Mucosa of gallbladder (tissue), 1 donor: ENCODE measurements at regions not wholly inside any gene's neighbourhood (a gene's known extent, or its start where the extent isn't known, plus 50 kb on each side); places are given as distances from the start of the nearest gene placed in this dataset.

ENCODE experiments used
- DNase-seq: peaks from one replicate; pipeline ENCODE4 v3.0.0-alpha.2; 2020; ENCODE audit warnings: low spot score
- donor health status: DM: no; HTN: no; CAD: no.

GRCh38 chr2:128401680-128402079, 83.0 kb upstream of the HS6ST1 start:
- no peak for DNase-seq

- DNase-seq = no peak
Observed at GRCh38 chr2:128402911-128403670, 84.4 kb upstream of the HS6ST1 start.

- no peak for DNase-seq
Observed at GRCh38 chr2:128403814-128404708, 85.4 kb upstream of the HS6ST1 start.

DNA sequence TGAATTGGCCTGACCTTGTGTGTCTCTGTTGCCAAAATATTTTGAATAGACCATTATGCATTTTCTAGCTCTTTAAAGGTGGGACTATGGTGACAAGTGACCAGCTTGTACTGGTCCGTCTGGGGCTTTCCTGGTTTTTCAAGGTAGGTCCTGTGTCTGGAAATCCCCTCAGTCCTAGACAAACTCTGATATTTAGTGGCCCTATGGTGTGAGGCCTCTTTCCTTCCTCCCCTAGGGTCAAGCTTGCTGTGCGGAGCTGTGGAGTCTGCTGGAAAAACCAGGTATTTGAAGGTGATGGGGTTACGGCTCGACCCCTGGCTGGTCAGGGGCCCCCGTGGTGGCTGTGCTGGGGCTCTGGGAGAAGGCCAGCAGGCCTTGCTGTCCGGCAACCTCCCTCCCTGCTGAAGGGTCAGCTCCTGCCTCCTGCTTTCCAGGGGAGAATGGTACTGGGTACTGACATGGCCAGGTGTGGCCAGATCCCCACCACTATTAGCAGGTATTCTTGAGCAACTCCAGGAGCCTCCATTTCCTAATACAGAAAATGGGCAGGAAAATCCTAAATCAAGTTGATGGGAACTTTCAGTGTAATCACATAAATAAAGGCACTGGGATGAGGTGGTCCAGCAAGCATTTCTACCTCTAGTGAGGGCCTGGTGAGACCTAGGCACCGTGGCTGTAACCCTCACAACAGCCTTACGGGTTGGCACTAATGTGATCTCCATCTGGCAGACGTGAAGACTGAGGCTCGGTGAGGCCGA, 86.2 kb upstream of the HS6ST1 start:
- no peak for DNase-seq

GRCh38 chr2:128405467-128405900, 86.8 kb upstream of the HS6ST1 start:
- DNase-seq = no peak

DNA sequence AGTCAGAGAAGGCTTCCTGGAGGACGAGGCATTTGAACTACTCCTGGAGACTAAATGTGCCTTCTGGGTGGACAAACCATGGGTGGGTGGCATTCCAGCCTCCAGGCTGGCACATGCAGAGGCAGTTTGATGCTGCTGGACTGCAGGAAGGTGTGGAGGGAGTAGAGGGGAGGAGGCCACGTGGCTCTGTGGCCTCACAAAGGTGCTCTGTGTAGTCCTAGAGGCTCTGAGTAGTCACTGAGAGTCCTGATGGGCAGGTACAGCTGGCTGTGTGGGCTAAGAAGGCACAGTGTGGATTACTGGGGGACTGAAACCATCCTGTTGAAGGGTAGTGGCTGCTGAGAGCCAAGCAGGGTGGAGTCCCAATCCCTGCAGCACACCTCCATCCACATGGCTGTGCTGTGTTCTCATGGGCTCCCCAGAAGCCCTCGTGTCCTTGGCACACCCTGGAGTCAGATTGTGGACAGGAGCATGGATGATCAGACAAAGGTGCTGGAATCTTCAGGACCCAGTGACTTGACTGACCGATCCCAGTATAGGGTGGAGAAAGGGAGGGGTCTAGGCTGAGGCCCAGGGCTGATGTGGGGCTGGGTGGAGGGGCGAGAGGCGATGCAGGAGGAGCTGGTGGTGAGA, 87.4 kb upstream of the HS6ST1 start:
- DNase-seq = no peak

DNA sequence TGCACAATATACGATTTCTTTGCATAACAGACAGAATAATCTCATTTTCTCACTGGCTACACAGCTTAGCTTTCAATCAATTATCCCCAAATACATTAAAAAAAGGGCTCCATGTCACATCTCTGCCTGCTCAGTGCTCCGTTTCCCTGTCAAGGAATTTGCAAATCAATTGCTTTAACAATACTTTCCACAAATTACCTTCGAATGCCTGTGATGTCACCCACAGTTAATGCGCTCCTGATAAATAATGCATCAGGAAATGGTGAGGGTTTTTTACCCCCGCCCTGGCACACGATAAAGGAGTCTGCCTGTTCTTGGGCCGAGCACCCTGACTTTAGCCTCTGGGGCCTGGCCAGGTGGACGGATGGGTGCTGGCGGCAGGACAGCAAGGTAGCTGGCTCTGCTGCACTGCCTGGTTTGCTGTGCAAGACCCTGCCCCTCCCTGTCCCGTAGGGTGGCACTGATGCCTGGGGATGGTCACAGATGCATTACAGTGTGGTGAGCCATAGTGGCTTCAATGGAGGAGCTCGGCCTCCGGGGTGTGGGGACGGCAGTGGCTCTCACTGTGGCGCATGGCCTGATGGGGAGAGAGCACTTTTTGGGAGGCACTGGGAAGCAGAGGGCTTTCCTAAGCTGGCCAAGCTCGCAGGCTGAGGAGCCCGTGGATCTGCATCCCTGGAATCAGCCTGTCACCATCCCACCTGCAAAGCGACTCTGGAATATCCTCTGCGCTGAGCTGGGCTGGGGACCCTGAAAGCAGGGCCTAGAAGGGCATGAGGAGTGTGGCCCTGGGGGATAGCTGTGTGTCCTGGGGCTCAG, 88.3 kb upstream of the HS6ST1 start:
- DNase-seq = peak; percentile 60

DNA sequence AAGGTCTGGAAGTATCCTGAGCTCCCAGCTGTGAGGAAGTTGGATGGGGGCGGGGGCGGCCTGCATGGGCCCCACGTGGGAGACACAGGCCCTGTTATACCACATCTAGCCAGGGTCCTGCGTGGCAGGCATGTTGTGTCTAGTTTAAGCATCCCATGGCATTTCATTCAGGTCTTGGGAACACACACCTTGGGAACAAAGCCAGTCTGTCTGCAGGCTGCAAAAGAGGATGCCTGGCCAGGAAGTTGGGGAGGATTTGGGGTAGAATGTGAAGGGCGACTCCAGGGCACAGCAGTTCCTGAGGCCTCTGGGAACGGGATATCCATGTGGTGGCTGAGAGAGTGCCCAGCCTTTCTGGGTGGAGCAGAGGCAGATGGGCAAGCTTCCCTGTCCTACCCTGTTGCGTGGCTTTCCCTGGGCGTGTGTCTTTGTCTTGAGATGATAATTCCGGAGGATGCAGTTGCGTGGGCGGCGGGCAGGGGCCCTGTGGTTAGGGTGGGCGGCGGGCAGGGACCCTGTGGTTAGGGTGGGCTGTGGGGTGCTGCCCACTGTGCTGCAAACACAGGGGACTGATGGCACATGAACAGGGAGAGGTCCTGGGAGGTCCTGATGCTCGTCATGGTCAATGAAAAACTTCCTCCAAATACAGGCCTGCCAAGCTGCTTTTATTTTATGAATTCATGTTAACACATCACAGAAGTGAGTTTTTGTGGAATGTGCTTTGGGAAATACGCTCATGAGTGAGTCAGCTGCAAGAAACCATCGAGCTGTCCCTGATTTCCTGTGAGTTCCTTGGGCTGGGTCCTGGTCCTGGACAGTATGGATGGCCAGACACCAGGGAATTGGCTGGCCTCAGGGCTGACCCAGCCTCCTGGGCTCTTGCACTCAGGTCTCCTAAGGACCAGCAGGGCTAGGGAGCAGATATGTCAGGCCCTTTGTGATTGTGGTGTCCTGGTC, 90.0 kb upstream of the HS6ST1 start:
- peak; percentile 10 for DNase-seq

DNA sequence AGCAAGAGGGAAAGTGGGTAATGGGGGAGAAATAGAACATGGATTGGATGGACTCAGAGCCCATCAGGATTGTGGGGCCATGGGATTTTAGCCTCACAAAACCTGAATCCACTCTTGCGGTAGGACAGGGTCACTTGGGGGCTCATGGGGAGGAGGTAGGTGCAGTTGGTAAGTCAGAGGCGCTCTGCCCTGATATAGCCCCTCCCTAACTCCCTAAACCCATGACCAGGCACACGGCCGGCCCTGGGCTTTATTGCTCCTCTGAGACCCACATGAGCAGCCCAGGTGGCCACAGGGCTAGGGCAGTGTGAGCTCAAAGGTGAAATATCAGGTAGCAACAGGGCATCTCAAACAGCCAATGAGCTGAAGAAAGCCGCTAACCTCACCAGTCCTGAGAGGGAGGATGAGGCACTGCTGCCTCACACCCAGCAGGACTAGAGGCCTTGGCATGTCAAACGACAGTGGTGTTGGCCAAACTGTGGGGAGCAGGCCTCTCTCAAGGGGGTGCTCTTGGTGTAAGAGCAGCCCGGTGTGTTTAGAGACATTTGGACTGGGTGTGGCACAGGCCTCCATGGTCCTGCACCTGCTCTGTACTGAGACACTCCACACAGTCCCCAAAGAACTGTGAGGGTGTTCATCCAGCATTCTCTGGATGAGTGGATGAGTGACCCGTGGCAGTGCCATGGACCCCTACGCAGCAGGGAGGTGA, 90.8 kb upstream of the HS6ST1 start:
- peak; percentile 7 for DNase-seq

DNA sequence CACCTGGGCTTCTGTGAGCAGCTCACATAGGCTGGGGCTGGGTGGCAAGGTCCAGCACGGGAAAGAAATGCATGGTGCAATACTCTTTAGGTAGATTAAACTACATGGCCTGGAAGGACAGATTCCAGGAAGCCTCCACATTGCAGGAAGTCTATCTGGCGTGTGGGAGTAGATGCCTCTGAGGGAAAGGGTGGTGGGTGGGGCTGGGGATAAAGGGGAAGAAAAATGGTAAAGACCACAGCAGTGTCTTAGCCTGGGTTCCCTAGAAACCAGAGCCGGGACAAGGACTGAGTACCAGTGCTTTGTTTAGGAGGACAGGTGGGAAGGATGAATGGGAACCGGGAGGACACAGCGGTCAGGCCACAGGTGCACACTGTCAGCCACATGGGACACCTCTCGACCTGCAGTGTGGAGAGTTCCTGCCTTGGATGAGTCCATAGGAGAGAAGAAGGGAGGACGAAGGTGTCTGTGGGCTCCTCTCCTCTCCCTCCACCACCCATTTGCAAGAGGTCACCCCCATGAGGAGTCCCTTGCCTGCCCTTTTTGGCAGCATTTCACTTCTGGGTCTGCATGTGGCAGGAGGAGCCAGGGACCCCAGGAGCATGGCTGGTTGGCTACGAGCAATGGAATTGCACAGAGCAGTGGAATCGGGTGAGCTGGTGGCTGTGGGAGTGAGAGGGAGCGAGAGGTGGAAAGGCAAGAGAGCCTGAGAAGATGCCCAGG, 91.5 kb upstream of the HS6ST1 start:
- DNase-seq = peak; percentile 5

DNA sequence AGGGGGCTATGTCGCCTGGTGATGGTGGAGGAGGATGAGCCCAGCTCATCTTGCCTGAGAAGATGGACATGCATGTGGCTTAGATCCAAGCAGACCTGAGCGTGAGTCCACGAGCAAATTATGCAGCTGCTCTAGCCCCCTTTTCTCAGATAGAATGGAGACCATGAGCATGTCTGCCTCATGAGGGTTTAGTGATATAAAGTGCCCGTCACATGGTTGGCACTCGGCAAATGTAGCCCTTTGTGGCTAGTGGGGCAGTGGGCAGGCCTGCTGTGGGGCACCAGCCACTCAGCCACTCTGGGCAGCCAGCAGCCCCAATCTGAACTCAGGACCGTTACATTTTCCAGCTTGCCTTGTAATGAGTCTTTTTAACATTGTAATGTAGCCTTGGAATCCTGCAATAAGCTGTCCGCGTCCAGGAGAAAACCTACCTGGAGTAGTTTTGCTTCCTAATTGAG, 92.1 kb upstream of the HS6ST1 start:
- peak; percentile 9 for DNase-seq

- peak; percentile 5 for DNase-seq
Observed at GRCh38 chr2:128411431-128411830, 92.8 kb upstream of the HS6ST1 start.

- DNase-seq = peak; percentile 7
Observed at GRCh38 chr2:128412181-128412871, 93.7 kb upstream of the HS6ST1 start.

- no peak for DNase-seq
Observed at GRCh38 chr2:128413014-128413717, 94.5 kb upstream of the HS6ST1 start.

- DNase-seq = peak; percentile 68
Observed at GRCh38 chr2:128413718-128414341, 95.2 kb upstream of the HS6ST1 start.

GRCh38 chr2:128414351-128414750, 95.7 kb upstream of the HS6ST1 start:
- DNase-seq = no peak
